ENCODE measurements at regions not wholly inside any gene's neighbourhood (a gene's known extent, or its start where the extent isn't known, plus 50 kb on each side); places are given as distances from the start of the nearest gene placed in this dataset.

- Histone ChIP-seq H3K9me3 (replicated peaks in 1 of 2; ENCODE audit: control insufficient read depth in 2 of 2, insufficient read depth in 1 of 2, low read depth in 1 of 2, low read length in 2 of 2) (no peaks in the 10 kb centered on the region), H3K4ac (ENCODE audit: low read length) (no peak overlapping the region), H3K36me3 (replicated peaks in 1 of 2; ENCODE audit: control insufficient read depth in 2 of 2, insufficient read depth in 2 of 2, low read length in 2 of 2) (no peaks in the 10 kb centered on the region), H3K23ac (ENCODE audit: low read depth, low read length, poor library complexity) (no peak overlapping the region), H3K27me3 (ENCODE audit: control insufficient read depth in 3 of 3, insufficient read depth in 3 of 3, low read depth in 1 of 3, low read length in 3 of 3) (no peaks in the 10 kb centered on the region), H3K4me3 (ENCODE audit: low read length in 2 of 2) (no peak overlapping the region), H3K4me1 (ENCODE audit: control insufficient read depth in 2 of 2, insufficient read depth in 1 of 2, low read depth in 1 of 2, low read length in 2 of 2) (no peaks in the 10 kb centered on the region), H2BK12ac (ENCODE audit: low read length) (no peak overlapping the region), H3K27ac (replicated peaks; ENCODE audit: low read length) (no peak overlapping the region), H4K91ac (ENCODE audit: low read depth, low read length, poor library complexity) (no peak overlapping the region), H2BK120ac (ENCODE audit: low read depth, low read length) (no peak overlapping the region), H2AK5ac (ENCODE audit: low read depth, low read length) (no peak overlapping the region), H3K18ac (ENCODE audit: low read length) (no peak overlapping the region), H3K4me2 (ENCODE audit: insufficient read depth, low read length, poor library complexity, severe bottlenecking) (no peak overlapping the region), H3K14ac (ENCODE audit: low read length) (no peak overlapping the region), H4K8ac (ENCODE audit: low read depth, low read length) (no peak overlapping the region), H2BK5ac (ENCODE audit: low read length) (no peak overlapping the region), H3K79me1 (ENCODE audit: low read depth, low read length) (no peaks in the 10 kb centered on the region), H2BK15ac (ENCODE audit: low read length) (no peak overlapping the region), H2AFZ (ENCODE audit: low read length) (peak overlapping the region; percentile 43), H3K9ac (ENCODE audit: low read depth, low read length, poor library complexity) (no peak overlapping the region)
- no CpG with 5 or more reads among the region's 1 CpG for WGBS, 2 donors (ENCODE audit: extremely low coverage in 2 of 2, insufficient read length in 2 of 2, insufficient replicate concordance in 1 of 2)
- no peak for DNase-seq (ENCODE audit: low spot score)
These were observed 109.2 kb downstream of the ATXN7L3B start for GRCh38 chr12:74646831-74647230.

GRCh38 chr12:74647256-74647655 is 109.6 kb downstream of the ATXN7L3B start:
- no peak overlapping the region for H2AFZ ChIP-seq (ENCODE audit: low read length)
- no peaks in the 10 kb centered on the region for H3K9me3 ChIP-seq (replicated peaks in 1 of 2; ENCODE audit: control insufficient read depth in 2 of 2, insufficient read depth in 1 of 2, low read depth in 1 of 2, low read length in 2 of 2)
- WGBS, 2 donors (ENCODE audit: extremely low coverage in 2 of 2, insufficient read length in 2 of 2, insufficient replicate concordance in 1 of 2): no CpG with 5 or more reads among the region's 2 CpGs

GRCh38 chr12:74656251-74656650 is 118.6 kb downstream of the ATXN7L3B start:
- H3K23ac ChIP-seq (ENCODE audit: low read depth, low read length, poor library complexity): no peak overlapping the region
- no peak for DNase-seq (ENCODE audit: low spot score)
- no peaks in the 10 kb centered on the region for H3K27me3 ChIP-seq (ENCODE audit: control insufficient read depth in 3 of 3, insufficient read depth in 3 of 3, low read depth in 1 of 3, low read length in 3 of 3)
- H3K4me1 ChIP-seq (ENCODE audit: control insufficient read depth in 2 of 2, insufficient read depth in 1 of 2, low read depth in 1 of 2, low read length in 2 of 2): no peaks in the 10 kb centered on the region
- no peak overlapping the region for H2AK5ac ChIP-seq (ENCODE audit: low read depth, low read length)
- no peak overlapping the region for H3K4ac ChIP-seq (ENCODE audit: low read length)
- H2BK5ac ChIP-seq (ENCODE audit: low read length): no peak overlapping the region
- no peak overlapping the region for H3K4me3 ChIP-seq (ENCODE audit: low read length in 2 of 2)
- no peak overlapping the region for H3K27ac ChIP-seq (replicated peaks; ENCODE audit: low read length)
- no peak overlapping the region for H2BK15ac ChIP-seq (ENCODE audit: low read length)
- H3K36me3 ChIP-seq (replicated peaks in 1 of 2; ENCODE audit: control insufficient read depth in 2 of 2, insufficient read depth in 2 of 2, low read length in 2 of 2): no peaks in the 10 kb centered on the region
- H3K4me2 ChIP-seq (ENCODE audit: insufficient read depth, low read length, poor library complexity, severe bottlenecking): no peak overlapping the region
- H2BK12ac ChIP-seq (ENCODE audit: low read length): no peak overlapping the region
- no peak overlapping the region for H4K91ac ChIP-seq (ENCODE audit: low read depth, low read length, poor library complexity)
- H2BK120ac ChIP-seq (ENCODE audit: low read depth, low read length): no peak overlapping the region
- H3K9ac ChIP-seq (ENCODE audit: low read depth, low read length, poor library complexity): no peak overlapping the region
- no peaks in the 10 kb centered on the region for H3K9me3 ChIP-seq (replicated peaks in 1 of 2; ENCODE audit: control insufficient read depth in 2 of 2, insufficient read depth in 1 of 2, low read depth in 1 of 2, low read length in 2 of 2)
- H3K14ac ChIP-seq (ENCODE audit: low read length): no peak overlapping the region
- no peaks in the 10 kb centered on the region for H3K79me1 ChIP-seq (ENCODE audit: low read depth, low read length)
- no peak overlapping the region for H4K8ac ChIP-seq (ENCODE audit: low read depth, low read length)
- no peak overlapping the region for H3K18ac ChIP-seq (ENCODE audit: low read length)
- H2AFZ ChIP-seq (ENCODE audit: low read length): no peak overlapping the region

More at GRCh38 chr12:74647256-74647655, 109.6 kb downstream of the ATXN7L3B start:
- Histone ChIP-seq H3K27me3 (ENCODE audit: control insufficient read depth in 3 of 3, insufficient read depth in 3 of 3, low read depth in 1 of 3, low read length in 3 of 3) (no peaks in the 10 kb centered on the region), H2AK5ac (ENCODE audit: low read depth, low read length) (no peak overlapping the region), H4K91ac (ENCODE audit: low read depth, low read length, poor library complexity) (no peak overlapping the region), H3K4me1 (ENCODE audit: control insufficient read depth in 2 of 2, insufficient read depth in 1 of 2, low read depth in 1 of 2, low read length in 2 of 2) (no peaks in the 10 kb centered on the region), H3K4me3 (ENCODE audit: low read length in 2 of 2) (no peak overlapping the region), H2BK120ac (ENCODE audit: low read depth, low read length) (no peak overlapping the region), H3K27ac (replicated peaks; ENCODE audit: low read length) (no peak overlapping the region), H3K18ac (ENCODE audit: low read length) (no peak overlapping the region), H3K4me2 (ENCODE audit: insufficient read depth, low read length, poor library complexity, severe bottlenecking) (no peak overlapping the region), H2BK5ac (ENCODE audit: low read length) (no peak overlapping the region), H3K36me3 (replicated peaks in 1 of 2; ENCODE audit: control insufficient read depth in 2 of 2, insufficient read depth in 2 of 2, low read length in 2 of 2) (no peaks in the 10 kb centered on the region), H3K79me1 (ENCODE audit: low read depth, low read length) (no peaks in the 10 kb centered on the region), H4K8ac (ENCODE audit: low read depth, low read length) (no peak overlapping the region), H3K14ac (ENCODE audit: low read length) (no peak overlapping the region), H2BK12ac (ENCODE audit: low read length) (no peak overlapping the region), H3K4ac (ENCODE audit: low read length) (no peak overlapping the region), H2BK15ac (ENCODE audit: low read length) (no peak overlapping the region), H3K23ac (ENCODE audit: low read depth, low read length, poor library complexity) (no peak overlapping the region), H3K9ac (ENCODE audit: low read depth, low read length, poor library complexity) (no peak overlapping the region)
- no peak for DNase-seq (ENCODE audit: low spot score)

- H3K4me1 ChIP-seq (ENCODE audit: control insufficient read depth in 2 of 2, insufficient read depth in 1 of 2, low read depth in 1 of 2, low read length in 2 of 2): no peaks in the 10 kb centered on the region
- no peak overlapping the region for H2BK12ac ChIP-seq (ENCODE audit: low read length)
- no peak overlapping the region for H3K9ac ChIP-seq (ENCODE audit: low read depth, low read length, poor library complexity)
- no peak overlapping the region for H3K4ac ChIP-seq (ENCODE audit: low read length)
- H3K14ac ChIP-seq (ENCODE audit: low read length): no peak overlapping the region
- H3K79me1 ChIP-seq (ENCODE audit: low read depth, low read length): no peaks in the 10 kb centered on the region
- H2AK5ac ChIP-seq (ENCODE audit: low read depth, low read length): no peak overlapping the region
- no peak for DNase-seq (ENCODE audit: low spot score)
- no peaks in the 10 kb centered on the region for H3K36me3 ChIP-seq (replicated peaks in 1 of 2; ENCODE audit: control insufficient read depth in 2 of 2, insufficient read depth in 2 of 2, low read length in 2 of 2)
- H4K91ac ChIP-seq (ENCODE audit: low read depth, low read length, poor library complexity): no peak overlapping the region
- no peak overlapping the region for H3K18ac ChIP-seq (ENCODE audit: low read length)
- no peak overlapping the region for H3K27ac ChIP-seq (replicated peaks; ENCODE audit: low read length)
- H3K9me3 ChIP-seq (replicated peaks in 1 of 2; ENCODE audit: control insufficient read depth in 2 of 2, insufficient read depth in 1 of 2, low read depth in 1 of 2, low read length in 2 of 2): no peaks in the 10 kb centered on the region
- H3K23ac ChIP-seq (ENCODE audit: low read depth, low read length, poor library complexity): no peak overlapping the region
- H3K4me3 ChIP-seq (ENCODE audit: low read length in 2 of 2): no peak overlapping the region
- no peak overlapping the region for H4K8ac ChIP-seq (ENCODE audit: low read depth, low read length)
- no peak overlapping the region for H3K4me2 ChIP-seq (ENCODE audit: insufficient read depth, low read length, poor library complexity, severe bottlenecking)
- H2BK15ac ChIP-seq (ENCODE audit: low read length): no peak overlapping the region
- no CpG with 5 or more reads among the region's 5 CpGs for WGBS, 2 donors (ENCODE audit: extremely low coverage in 2 of 2, insufficient read length in 2 of 2, insufficient replicate concordance in 1 of 2)
- H3K27me3 ChIP-seq (ENCODE audit: control insufficient read depth in 3 of 3, insufficient read depth in 3 of 3, low read depth in 1 of 3, low read length in 3 of 3): no peaks in the 10 kb centered on the region
- no peak overlapping the region for H2AFZ ChIP-seq (ENCODE audit: low read length)
- no peak overlapping the region for H2BK120ac ChIP-seq (ENCODE audit: low read depth, low read length)
- no peak overlapping the region for H2BK5ac ChIP-seq (ENCODE audit: low read length)
These were observed 122.8 kb downstream of the ATXN7L3B start for GRCh38 chr12:74660442-74660841.
